NOMO-1 (cell line): ENCODE measurements at regions not wholly inside any gene's neighbourhood (a gene's known extent, or its start where the extent isn't known, plus 50 kb on each side); places are given as distances from the start of the nearest gene placed in this dataset.
A peak's percentile ranks its signal among the peaks of the same experiment; 100 is the strongest.

ENCODE experiments used
- DNase-seq, 2 experiments: peaks; one replicate each; lab custom pipeline; 2025; ENCODE audit not compliant: unreplicated experiment in 2 of 2; lab: John Stamatoyannopoulos, UW

- DNase-seq = peak in 1 of 2 experiments; percentile 48
Measured at GRCh38 chrX:8971116-8971515, 62.8 kb downstream of the FAM9B start.

GRCh38 chrX:8969378-8969777 is 64.5 kb downstream of the FAM9B start:
- DNase-seq = no peak

- DNase-seq = no peak
Measured at GRCh38 chrX:8967461-8967860, 66.5 kb downstream of the FAM9B start.

GRCh38 chrX:8960957-8961468 is 72.9 kb downstream of the FAM9B start:
- peak; percentile 40 to 79 for DNase-seq

GRCh38 chrX:8955511-8955910 is 78.4 kb downstream of the FAM9B start:
- DNase-seq = no peak

GRCh38 chrX:8946563-8946962 is 87.4 kb downstream of the FAM9B start:
- DNase-seq = no peak

GRCh38 chrX:8939322-8939721 is 94.6 kb downstream of the FAM9B start:
- no peak for DNase-seq

- DNase-seq = no peak
Measured at GRCh38 chrX:8927701-8928100, 106.2 kb downstream of the FAM9B start.

- DNase-seq = no peak
Measured at GRCh38 chrX:8927066-8927635, 106.8 kb downstream of the FAM9B start.

- DNase-seq = no peak
Measured at GRCh38 chrX:8921615-8922014, 112.3 kb downstream of the FAM9B start.

GRCh38 chrX:8919801-8920200 is 114.1 kb downstream of the FAM9B start:
- DNase-seq = no peak

- DNase-seq = no peak
Measured at GRCh38 chrX:8916697-8917096, 115.5 kb upstream of the FAM9A start.

- no peak for DNase-seq
Measured at GRCh38 chrX:8914681-8915080, 113.5 kb upstream of the FAM9A start.

GRCh38 chrX:8913655-8914409 is 112.6 kb upstream of the FAM9A start:
- DNase-seq = no peak

- no peak for DNase-seq
Measured at GRCh38 chrX:8907688-8908087, 106.5 kb upstream of the FAM9A start.

- DNase-seq = no peak
Measured at GRCh38 chrX:8906299-8906938, 105.2 kb upstream of the FAM9A start.

GRCh38 chrX:8897259-8897658 is 96.1 kb upstream of the FAM9A start:
- no peak for DNase-seq

GRCh38 chrX:8890794-8891193 is 89.6 kb upstream of the FAM9A start:
- DNase-seq = no peak

GRCh38 chrX:8887004-8887403 is 85.8 kb upstream of the FAM9A start:
- no peak for DNase-seq

GRCh38 chrX:8879750-8880149 is 78.6 kb upstream of the FAM9A start:
- no peak for DNase-seq

- no peak for DNase-seq
Measured at GRCh38 chrX:8873956-8874355, 72.8 kb upstream of the FAM9A start.

- DNase-seq = no peak
Measured at GRCh38 chrX:8873102-8873501, 71.9 kb upstream of the FAM9A start.
